Activated CD8-positive, alpha-beta memory T cell treated with anti-CD3 and anti-CD28 coated beads for 36 hours (primary cell): ENCODE measurements at regions not wholly inside any gene's neighbourhood (a gene's known extent, or its start where the extent isn't known, plus 50 kb on each side); places are given as distances from the start of the nearest gene placed in this dataset.

Experiments used
- CTCF ChIA-PET: fragments of 350-600 bp; sonication (Branson Sonifier 250); formaldehyde crosslinking; loops from one replicate; lab custom pipeline; 2021; ENCODE audit warnings: antibody characterized with exemption; lab: Charles Lee
- POLR2A ChIA-PET: fragments of 350-600 bp; sonication (Branson Sonifier 250); formaldehyde crosslinking; loops from one replicate; lab custom pipeline; 2021; ENCODE audit warnings: antibody characterized with exemption; lab: Charles Lee

GRCh38 chr3:72152551-72153476 lies 367.9 kb upstream of the PROK2 start:
- ChIA-PET CTCF (no interaction called here), POLR2A (no interaction called here)

GRCh38 chr3:72151465-72152238 lies 366.7 kb upstream of the PROK2 start:
- CTCF ChIA-PET: no interaction called here

GRCh38 chr3:72150634-72151412 lies 365.9 kb upstream of the PROK2 start:
- CTCF ChIA-PET: interaction anchor here (0.6 kb wide), 1 partner anchor 672 kb away, joined by 3 read pairs; no protein-coding TSS in a partner anchor
- POLR2A ChIA-PET: interaction anchor here (0.7 kb wide), 1 partner anchor 740 kb away, joined by 4 read pairs; no protein-coding TSS in a partner anchor

More at GRCh38 chr3:72151465-72152238, 366.7 kb upstream of the PROK2 start:
- POLR2A ChIA-PET: no interaction called here

- POLR2A ChIA-PET: no interaction called here
- CTCF ChIA-PET: no interaction called here
Measured at GRCh38 chr3:72149645-72150300, 364.8 kb upstream of the PROK2 start.

GRCh38 chr3:72147600-72147999 lies 362.7 kb upstream of the PROK2 start:
- CTCF ChIA-PET: no interaction called here
- POLR2A ChIA-PET: no interaction called here

- CTCF ChIA-PET: interaction anchor here (0.7 kb wide), 1 partner anchor 55 kb away, joined by 3 read pairs; no protein-coding TSS in a partner anchor
- POLR2A ChIA-PET: no interaction called here
Measured at GRCh38 chr3:72145506-72146380, 360.8 kb upstream of the PROK2 start.

- POLR2A ChIA-PET: no interaction called here
- CTCF ChIA-PET: interaction anchor here (0.6 kb wide), 1 partner anchor 150 kb away, joined by 3 read pairs; no protein-coding TSS in a partner anchor
Measured at GRCh38 chr3:72144773-72145505, 360.0 kb upstream of the PROK2 start.

GRCh38 chr3:72143966-72144717 lies 359.2 kb upstream of the PROK2 start:
- POLR2A ChIA-PET: no interaction called here
- CTCF ChIA-PET: interaction anchor here (0.6 kb wide), 1 partner anchor 151 kb away, joined by 3 read pairs; no protein-coding TSS in a partner anchor

GRCh38 chr3:72143322-72143721 lies 358.4 kb upstream of the PROK2 start:
- POLR2A ChIA-PET: no interaction called here

GRCh38 chr3:72142028-72142427 lies 357.1 kb upstream of the PROK2 start:
- CTCF ChIA-PET: no interaction called here
- POLR2A ChIA-PET: no interaction called here

More at GRCh38 chr3:72143322-72143721, 358.4 kb upstream of the PROK2 start:
- CTCF ChIA-PET: interaction anchor here (0.6 kb wide), 1 partner anchor 407 kb away, joined by 3 read pairs; no protein-coding TSS in a partner anchor

- CTCF ChIA-PET: no interaction called here
- POLR2A ChIA-PET: no interaction called here
Measured at GRCh38 chr3:72141264-72141663, 356.3 kb upstream of the PROK2 start.

GRCh38 chr3:72139316-72139715 lies 354.4 kb upstream of the PROK2 start:
- ChIA-PET CTCF (no interaction called here), POLR2A (interaction anchor here (0.6 kb wide), 1 partner anchor 1081 kb away, joined by 3 read pairs; no protein-coding TSS in a partner anchor)

- CTCF ChIA-PET: no interaction called here
- POLR2A ChIA-PET: interaction anchor here (0.6 kb wide), 1 partner anchor 310 kb away, joined by 3 read pairs; no protein-coding TSS in a partner anchor
Measured at GRCh38 chr3:72137865-72138861, 353.2 kb upstream of the PROK2 start.

- CTCF ChIA-PET: no interaction called here
Measured at GRCh38 chr3:72135636-72136035, 350.7 kb upstream of the PROK2 start.

GRCh38 chr3:72134989-72135451 lies 350.1 kb upstream of the PROK2 start:
- CTCF ChIA-PET: no interaction called here

More at GRCh38 chr3:72135636-72136035, 350.7 kb upstream of the PROK2 start:
- POLR2A ChIA-PET: no interaction called here

More at GRCh38 chr3:72134989-72135451, 350.1 kb upstream of the PROK2 start:
- POLR2A ChIA-PET: no interaction called here
